ENCODE measurements at regions not wholly inside any gene's neighbourhood (a gene's known extent, or its start where the extent isn't known, plus 50 kb on each side); places are given as distances from the start of the nearest gene placed in this dataset.
"Not testable (repeated sequence)": the region's sequence is repeated elsewhere in the genome, so short reads cannot be mapped to it uniquely, and the experiment has no call there.

DNA sequence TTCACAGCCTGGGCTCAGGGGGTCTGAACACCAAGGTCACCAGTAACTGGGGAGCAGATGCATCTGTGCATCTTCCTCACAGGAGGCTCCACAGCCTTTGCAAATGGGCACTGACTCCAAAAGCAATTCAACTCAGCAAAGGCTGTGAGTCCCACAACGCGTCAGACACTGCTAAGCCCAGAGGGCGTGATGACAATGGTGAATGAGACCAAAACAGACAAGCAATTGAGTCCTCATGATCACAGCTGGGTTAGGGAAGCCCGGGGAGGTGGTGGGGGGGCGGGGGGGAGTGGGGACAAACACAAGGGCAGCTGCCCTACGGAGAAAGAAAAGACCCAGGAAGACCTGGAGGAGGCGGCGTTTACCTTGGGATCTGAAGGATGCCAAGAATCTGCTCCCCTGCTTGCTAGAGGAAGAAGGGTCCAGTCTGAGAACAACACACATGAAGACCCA lies 61.6 kb upstream of the RNF32 start:
- H3K27ac ChIP-seq, result no peak overlapping the region
- TF ChIP-seq ZFX (IDR thresholded peaks at IDR 0.05), result no peak
- TF ChIP-seq CTCF (conservative IDR thresholded peaks at IDR 0.05), result no peak

GRCh38 chr7:156578578-156578940 lies 62.0 kb upstream of the RNF32 start:
- no peak overlapping the region for H3K27ac ChIP-seq
- TF ChIP-seq ZFX (IDR thresholded peaks at IDR 0.05), result no peak
- TF ChIP-seq CTCF (conservative IDR thresholded peaks at IDR 0.05), result no peak

DNA sequence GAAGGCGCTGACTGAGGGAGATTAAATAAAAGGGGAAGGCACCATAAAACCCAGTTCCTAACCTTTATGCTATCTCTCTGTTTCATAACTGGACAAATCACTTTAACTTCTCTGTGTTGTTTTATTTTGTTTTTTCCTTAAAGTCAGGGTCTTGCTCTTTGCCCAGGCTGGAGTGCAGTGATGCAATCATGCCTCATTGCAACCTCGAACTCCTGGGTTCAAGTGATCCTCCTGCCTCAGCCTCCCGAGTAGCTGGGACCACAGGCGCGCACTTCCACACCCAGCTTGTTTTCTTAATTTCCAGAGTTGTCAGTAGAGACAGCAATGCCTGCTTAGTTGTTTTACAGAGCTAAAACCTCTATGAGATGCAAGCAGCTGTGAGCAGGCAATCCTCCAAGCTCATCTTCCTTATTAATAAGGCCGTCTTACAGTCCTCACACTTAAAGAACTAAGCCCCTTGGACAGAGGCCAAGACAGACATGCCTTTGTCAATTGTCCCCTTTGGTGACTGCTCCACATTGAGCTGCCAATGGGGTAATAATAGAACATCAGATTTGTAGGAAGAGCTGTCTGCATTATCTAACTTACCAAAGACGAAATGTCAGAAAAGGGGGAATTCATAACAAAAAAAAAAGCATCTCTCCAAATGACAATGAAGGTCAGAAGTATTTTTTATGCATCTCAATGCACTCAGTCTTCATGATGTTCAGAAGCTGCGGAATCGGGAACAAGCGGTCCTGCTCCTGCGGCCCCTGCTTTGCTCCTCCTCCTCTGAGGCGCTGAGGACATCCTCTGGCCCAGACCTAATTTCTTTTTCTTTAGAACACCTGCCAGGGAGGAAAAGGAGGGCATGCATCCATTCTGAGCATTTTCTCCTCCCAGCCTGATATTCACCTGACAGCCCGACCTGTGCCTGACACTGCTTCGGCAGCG lies 62.7 kb upstream of the RNF32 start:
- TF ChIP-seq ZFX (IDR thresholded peaks at IDR 0.05), result no peak
- TF ChIP-seq CTCF (conservative IDR thresholded peaks at IDR 0.05), result no peak

DNA sequence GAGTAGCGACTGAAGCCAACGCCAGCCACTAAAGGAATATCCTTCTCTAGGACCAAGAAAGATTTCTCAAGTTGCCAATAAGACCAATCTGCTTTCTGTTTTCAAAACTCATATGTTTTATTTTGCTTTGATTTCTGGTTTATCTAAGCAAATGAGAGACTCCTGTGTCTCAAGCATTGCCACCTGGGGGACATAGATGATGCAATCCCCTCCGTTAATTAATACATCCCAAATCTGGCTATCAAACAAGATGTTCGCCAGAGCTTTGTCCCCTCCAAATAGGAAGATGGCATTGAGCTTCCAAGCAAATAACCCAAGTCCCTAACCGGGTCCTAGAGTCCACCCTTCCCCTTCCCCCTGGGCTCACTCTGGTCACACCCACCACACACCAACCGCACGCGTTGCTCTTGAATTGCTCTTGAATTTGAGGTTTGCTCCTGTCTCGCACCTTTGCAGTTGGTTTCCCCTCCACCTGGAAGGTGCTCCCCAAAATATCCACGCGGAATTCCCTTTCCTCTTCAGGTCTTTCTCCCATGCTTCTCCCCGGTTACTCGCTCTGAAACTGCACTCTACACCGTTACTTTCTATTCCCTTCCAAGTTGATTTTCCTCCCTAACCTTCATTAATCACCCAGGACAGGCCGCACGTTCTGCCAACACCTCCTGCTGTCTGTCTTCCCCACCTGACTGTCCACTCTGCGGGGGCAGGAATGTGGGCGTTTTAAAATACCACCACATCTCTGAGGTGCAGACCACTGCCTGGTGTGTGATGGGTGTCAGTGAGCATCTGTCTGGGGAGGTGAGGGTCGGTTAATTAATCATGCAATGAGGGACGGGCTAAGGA lies 64.1 kb upstream of the RNF32 start:
- TF ChIP-seq ZFX (IDR thresholded peaks at IDR 0.05) (no peak), CTCF (conservative IDR thresholded peaks at IDR 0.05) (no peak)
- H3K27ac ChIP-seq, result no peak overlapping the region

More for the DNA sequence above, 62.7 kb upstream of the RNF32 start:
- no peak overlapping the region for H3K27ac ChIP-seq

DNA sequence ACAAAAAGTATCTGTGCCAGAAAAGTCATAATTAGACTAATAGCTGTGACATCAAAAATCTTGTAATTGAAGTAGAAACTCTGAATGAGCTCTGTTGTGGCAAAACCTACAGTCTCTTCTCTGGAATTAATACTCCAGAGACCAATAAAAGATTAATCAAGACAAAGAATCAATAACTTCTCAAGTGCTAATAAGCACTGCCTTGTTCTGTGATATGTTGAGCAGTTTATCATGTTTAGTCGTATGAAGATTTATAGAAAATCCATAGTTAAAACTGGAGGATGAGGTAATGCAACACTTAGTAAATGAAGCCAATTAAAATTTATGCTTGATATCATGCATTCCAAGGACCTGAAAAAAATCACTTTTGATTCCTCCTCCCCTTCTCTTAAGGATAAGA lies 72.3 kb upstream of the RNF32 start:
- TF ChIP-seq CTCF (conservative IDR thresholded peaks at IDR 0.05), result no peak
- no peak for TF ChIP-seq ZFX (IDR thresholded peaks at IDR 0.05)
- no peak overlapping the region for H3K27ac ChIP-seq

- no peak for TF ChIP-seq CTCF (conservative IDR thresholded peaks at IDR 0.05)
- TF ChIP-seq ZFX (IDR thresholded peaks at IDR 0.05), result no peak
- H3K27ac ChIP-seq, result no peak overlapping the region
These were observed 73.6 kb upstream of the RNF32 start for GRCh38 chr7:156566812-156567549.

DNA sequence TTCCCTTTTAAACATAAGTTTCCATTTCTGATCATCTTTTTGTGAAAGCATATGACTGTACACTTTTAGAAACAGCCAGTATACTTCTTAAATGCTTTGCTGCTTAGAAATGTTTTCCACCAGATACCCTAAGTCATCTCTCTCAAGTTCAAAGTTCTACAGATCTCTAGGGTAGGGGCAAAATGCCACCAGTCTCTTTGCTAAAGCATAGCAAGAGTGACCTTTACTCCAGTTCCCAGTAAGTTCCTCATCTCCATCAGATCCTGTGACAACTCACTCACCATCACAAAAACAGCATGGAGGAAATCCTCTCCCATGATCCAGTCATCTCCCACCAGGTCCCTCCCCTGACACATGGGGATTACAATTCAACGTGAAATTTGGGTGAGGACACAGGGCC lies 75.6 kb upstream of the RNF32 start:
- not testable (repeated sequence) for H3K27ac ChIP-seq

Data from C4-2B (cell line).